ENCODE measurements at regions not wholly inside any gene's neighbourhood (a gene's known extent, or its start where the extent isn't known, plus 50 kb on each side); places are given as distances from the start of the nearest gene placed in this dataset.

- TF ChIP-seq, protein P1, sequence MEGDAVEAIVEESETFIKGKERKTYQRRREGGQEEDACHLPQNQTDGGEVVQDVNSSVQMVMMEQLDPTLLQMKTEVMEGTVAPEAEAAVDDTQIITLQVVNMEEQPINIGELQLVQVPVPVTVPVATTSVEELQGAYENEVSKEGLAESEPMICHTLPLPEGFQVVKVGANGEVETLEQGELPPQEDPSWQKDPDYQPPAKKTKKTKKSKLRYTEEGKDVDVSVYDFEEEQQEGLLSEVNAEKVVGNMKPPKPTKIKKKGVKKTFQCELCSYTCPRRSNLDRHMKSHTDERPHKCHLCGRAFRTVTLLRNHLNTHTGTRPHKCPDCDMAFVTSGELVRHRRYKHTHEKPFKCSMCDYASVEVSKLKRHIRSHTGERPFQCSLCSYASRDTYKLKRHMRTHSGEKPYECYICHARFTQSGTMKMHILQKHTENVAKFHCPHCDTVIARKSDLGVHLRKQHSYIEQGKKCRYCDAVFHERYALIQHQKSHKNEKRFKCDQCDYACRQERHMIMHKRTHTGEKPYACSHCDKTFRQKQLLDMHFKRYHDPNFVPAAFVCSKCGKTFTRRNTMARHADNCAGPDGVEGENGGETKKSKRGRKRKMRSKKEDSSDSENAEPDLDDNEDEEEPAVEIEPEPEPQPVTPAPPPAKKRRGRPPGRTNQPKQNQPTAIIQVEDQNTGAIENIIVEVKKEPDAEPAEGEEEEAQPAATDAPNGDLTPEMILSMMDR (IDR thresholded peaks at IDR 0.05; ENCODE audit: control insufficient read depth, extremely low read depth, insufficient read depth) = no peak
- H3K4me3 ChIP-seq (ENCODE audit: low read depth, low read length) = no peak overlapping the region
- DNase-seq (ENCODE audit: low read depth) = no peak
These were observed 116.5 kb upstream of the FRMD4A start for GRCh38 chr10:14447094-14447839.

- H3K4me3 ChIP-seq (ENCODE audit: low read depth, low read length) = no peak overlapping the region
- TF ChIP-seq, protein P1 (IDR thresholded peaks at IDR 0.05; ENCODE audit: control insufficient read depth, extremely low read depth, insufficient read depth) = no peak
- DNase-seq (ENCODE audit: low read depth) = no peak
These were observed 108.9 kb upstream of the FRMD4A start for GRCh38 chr10:14439451-14440259.

- DNase-seq (ENCODE audit: low read depth) = no peak
- TF ChIP-seq, protein P1 (IDR thresholded peaks at IDR 0.05; ENCODE audit: control insufficient read depth, extremely low read depth, insufficient read depth) = no peak
- no peak overlapping the region for H3K4me3 ChIP-seq (ENCODE audit: low read depth, low read length)
These were observed 107.9 kb upstream of the FRMD4A start for GRCh38 chr10:14438576-14438975.

DNA sequence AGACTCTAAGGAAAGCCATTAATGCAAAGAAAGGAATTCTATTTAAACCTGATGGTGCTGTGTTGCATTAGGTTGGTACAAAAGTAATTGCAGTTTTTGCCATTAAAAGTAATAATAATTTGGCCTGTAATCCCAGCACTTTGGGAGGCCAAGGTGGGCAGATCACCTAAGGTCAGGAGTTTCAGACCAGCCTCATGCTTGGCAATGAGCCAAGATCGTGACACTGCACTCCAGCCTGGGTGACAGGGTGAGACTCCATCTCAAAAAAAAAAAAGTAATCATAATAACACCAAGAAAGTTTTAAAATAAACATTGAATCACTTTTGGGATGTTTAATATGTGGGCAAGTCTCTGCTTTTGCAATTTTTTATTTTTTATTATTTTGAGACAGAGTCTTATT lies 107.3 kb upstream of the FRMD4A start:
- TF ChIP-seq, protein P1 (IDR thresholded peaks at IDR 0.05; ENCODE audit: control insufficient read depth, extremely low read depth, insufficient read depth) = no peak
- no peak overlapping the region for H3K4me3 ChIP-seq (ENCODE audit: low read depth, low read length)
- DNase-seq (ENCODE audit: low read depth) = no peak

DNA sequence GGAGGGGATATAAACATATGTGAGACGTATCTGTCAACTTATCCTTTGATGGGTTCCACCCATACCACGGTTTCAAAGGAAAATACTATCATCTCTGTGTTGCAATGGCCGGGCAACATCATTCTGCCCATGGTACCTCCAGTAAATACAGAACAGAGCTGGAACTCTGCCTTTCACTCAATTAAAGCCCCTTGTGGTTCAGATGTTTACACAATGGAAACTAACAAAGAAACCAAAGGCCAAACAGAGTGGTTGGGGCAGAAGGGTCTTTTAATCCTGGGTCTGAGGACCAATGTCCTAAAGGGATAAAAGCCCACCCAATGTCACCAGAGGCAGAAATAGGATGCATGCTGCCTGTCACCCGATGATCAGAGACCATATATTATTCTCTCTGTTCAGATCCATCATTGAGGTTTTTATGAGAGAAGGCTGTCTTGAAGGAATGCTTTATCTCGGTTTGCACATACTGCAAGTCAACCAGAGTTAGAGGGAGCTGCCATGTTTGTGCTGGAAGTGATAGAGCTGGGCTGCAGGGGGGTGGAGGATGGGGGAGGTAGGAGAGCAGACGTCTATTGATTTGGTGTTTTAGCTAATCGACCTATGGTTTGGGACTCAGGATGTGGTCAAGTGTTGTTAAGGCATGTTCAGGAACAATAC lies 105.4 kb upstream of the FRMD4A start:
- DNase-seq (ENCODE audit: low read depth) = no peak
- TF ChIP-seq, protein P1 (IDR thresholded peaks at IDR 0.05; ENCODE audit: control insufficient read depth, extremely low read depth, insufficient read depth) = no peak
- H3K4me3 ChIP-seq (ENCODE audit: low read depth, low read length) = no peak overlapping the region

DNA sequence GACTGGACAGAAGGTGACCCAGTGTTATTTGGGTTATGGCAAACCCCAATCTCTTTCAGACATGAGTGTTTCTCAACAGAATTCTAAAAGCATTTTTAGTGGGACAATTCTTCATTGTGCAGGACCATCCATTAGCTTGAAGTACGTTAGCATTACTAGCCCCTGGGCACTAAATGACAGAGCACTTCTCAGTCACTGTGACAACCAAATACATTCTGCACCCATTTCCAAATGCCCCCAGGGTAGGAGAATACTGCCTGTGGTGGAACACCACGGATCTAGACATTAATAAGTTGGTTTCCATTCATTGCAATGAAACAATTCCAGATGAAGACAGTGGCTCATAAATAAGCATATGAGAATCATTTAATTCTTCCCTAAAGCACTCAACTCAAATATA lies 102.4 kb upstream of the FRMD4A start:
- no peak for DNase-seq (ENCODE audit: low read depth)

More for the DNA sequence above, 102.4 kb upstream of the FRMD4A start:
- TF ChIP-seq, protein P1 (IDR thresholded peaks at IDR 0.05; ENCODE audit: control insufficient read depth, extremely low read depth, insufficient read depth) = no peak
- no peak overlapping the region for H3K4me3 ChIP-seq (ENCODE audit: low read depth, low read length)
